T-helper 2 cell treated with Interferon-gamma antibody and Interleukin-4, amounts not matched to agents 100 ng/mL and 5 ng/mL, for 36 hours (primary cell): ENCODE measurements at regions not wholly inside any gene's neighbourhood (a gene's known extent, or its start where the extent isn't known, plus 50 kb on each side); places are given as distances from the start of the nearest gene placed in this dataset.

Source experiments
- intact Hi-C: fragments of 100-400 bp; cut with micrococcal nuclease; formaldehyde crosslinking; loops from one replicate; pipeline ENCODE4 v1.15.1; 2023

DNA sequence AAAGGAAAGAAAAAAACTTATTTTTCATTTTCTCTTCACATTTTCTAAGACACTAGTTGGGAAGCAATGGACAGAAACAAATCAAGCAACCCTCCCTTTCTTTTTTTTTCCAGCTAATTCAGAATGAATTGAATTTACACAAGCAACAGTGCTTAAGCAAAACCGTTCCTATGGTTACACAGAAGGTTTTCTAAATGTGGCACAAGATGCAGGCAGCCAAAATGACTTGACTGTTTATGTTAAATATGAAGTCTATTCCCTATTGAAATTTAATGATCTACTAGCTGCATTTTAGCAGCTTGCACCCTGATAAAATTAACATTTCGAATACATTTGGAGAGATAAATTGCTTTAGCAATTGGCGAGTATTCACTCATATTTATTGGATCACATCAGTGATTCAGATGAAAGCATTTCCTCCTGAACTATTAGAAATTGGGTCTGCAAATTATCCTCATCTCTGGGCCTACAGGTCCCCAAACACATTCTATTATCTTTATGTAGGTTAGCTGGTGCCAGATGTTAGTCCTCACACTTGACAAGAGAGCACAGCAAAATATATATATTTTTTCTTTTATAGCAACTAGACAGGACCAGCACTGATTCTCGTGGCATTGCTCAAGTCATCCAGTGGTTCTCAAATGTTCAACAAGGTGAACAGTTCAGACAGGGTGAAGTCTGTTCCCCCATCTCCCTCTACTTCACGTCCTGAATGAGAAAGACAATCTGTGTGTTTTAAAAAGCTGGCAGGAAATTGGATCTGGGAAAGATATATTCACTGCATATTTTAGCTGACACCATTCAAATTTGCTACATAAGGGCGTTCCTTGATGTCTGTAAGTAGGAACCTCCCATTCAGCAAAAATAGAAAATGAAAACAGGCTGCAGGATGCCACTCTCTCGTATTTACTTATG lies 463.6 kb upstream of the KCNMB2 start:
- intact Hi-C loops, result no loop called here

- intact Hi-C loops, result no loop called here
These were observed 462.9 kb upstream of the KCNMB2 start for GRCh38 chr3:178073366-178073765.

GRCh38 chr3:178075344-178075743 lies 460.9 kb upstream of the KCNMB2 start:
- intact Hi-C loops, result no loop called here

GRCh38 chr3:178078953-178079352 lies 457.3 kb upstream of the KCNMB2 start:
- intact Hi-C loops, result no loop called here

GRCh38 chr3:178079966-178080365 lies 456.3 kb upstream of the KCNMB2 start:
- intact Hi-C loops, result no loop called here

DNA sequence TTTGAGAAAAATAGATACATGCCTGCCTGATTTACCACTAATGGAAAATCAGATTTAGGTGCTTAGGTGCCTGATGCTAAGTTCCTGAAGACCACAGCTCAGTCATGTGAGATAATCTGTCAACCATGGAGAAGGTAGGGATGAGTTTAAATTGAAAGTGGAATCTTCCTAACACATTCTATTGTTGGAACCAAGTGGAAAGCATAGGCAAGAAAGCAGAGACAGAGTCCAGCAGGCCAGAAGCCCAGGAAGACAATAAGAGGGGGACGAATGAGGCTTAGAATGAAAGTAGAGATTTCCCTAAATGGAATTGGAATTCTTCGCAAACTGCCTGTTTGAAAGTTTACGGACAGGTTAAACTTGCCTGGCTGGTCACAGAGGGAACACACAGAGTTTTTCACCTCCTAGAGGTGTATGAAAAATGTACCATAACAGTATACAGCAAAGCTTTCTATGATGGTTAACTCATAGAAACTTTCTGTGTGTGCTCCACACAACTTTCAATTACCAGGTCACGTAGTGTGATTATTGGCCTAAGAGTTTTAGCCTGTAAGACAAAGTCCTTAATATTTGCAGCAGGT lies 453.8 kb upstream of the KCNMB2 start:
- intact Hi-C loops, result no loop called here

- intact Hi-C loops, result no loop called here
These were observed 452.1 kb upstream of the KCNMB2 start for GRCh38 chr3:178083906-178084866.

DNA sequence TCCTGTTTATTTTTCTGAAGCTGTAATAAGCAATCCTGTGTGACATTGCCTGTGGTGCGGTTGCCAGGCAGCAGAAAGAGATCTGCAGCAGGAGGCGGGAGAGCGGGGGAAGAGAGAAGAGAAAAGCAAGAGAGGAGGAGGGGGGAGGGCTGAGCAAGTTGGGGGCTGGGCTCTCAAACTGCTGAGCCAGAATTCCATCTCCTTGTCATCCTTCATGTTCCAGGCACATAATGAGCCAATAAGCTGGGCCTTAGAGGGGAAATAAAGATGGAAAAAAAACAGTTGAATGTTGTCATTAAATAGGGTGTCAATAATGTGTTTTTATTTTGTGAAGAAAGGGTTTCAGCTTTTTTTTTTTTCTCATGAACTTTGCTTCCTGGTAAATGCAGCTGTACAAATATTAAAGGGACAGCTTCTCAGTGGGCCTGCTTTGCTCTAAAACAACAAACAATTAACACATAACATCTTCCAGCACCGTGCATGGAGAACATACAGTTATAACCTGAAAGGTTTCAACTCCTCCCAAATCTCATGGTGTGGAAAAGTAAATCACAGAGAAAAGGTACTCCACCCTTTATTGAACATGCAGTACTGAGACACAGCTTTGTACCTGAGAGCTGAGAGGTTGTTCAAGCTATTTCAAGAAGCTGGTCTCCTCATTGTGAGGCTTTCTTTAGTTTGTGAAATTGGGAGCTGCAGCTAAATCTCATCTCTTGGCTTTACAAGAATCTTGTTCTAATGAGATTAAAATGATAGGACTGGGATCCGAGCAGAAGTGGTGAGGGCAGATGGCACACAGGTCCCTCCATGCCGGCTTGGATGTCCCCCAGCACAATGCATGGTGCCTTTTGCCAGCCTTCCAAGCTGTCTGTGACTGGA lies 451.1 kb upstream of the KCNMB2 start:
- intact Hi-C loops, result no loop called here

- intact Hi-C loops, result no loop called here
These were observed 450.5 kb upstream of the KCNMB2 start for GRCh38 chr3:178085817-178086123.

GRCh38 chr3:178086144-178086825 lies 450.0 kb upstream of the KCNMB2 start:
- intact Hi-C loops, result no loop called here

GRCh38 chr3:178087376-178087775 lies 448.9 kb upstream of the KCNMB2 start:
- intact Hi-C loops, result no loop called here

DNA sequence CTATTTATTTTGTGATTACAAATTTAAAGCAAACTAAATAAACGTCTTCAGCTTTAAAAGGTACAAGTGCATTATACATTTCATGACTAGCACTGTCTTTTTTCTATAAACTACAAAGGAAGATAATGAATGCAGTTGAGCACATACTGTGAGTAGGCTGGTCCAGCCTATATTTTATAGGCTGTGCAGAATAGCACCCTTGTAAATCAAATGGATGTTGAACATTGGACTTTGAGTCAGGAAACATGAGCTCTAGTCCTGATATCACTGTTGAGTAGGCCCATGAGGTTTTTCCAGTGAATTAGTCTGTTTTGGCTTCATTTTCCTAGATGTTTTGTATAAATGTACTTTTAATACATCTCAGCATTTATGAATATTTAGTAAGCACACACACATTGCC lies 447.3 kb upstream of the KCNMB2 start:
- intact Hi-C loops, result no loop called here

GRCh38 chr3:178090899-178091298 lies 445.3 kb upstream of the KCNMB2 start:
- intact Hi-C loops, result no loop called here

DNA sequence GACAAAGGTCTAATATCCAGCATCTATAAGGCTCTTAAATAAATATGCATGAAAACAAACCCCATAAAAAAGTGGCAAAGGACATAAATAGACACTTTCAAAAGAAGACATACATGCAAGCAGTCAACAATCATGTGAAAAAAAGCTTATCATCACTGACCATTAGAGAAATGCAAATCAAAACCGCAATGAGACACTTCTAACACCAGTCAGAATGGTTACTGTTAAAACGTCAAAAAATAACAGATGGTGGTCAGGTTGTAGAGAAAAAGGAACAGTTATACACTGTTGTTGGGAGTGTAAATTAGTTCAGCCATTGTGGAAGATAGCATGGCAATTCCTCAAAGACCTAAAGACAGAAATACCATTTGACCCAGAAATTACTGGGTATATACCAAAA lies 440.7 kb upstream of the KCNMB2 start:
- intact Hi-C loops, result no loop called here

GRCh38 chr3:178096955-178097354 lies 439.3 kb upstream of the KCNMB2 start:
- intact Hi-C loops, result no loop called here

GRCh38 chr3:178097576-178097975 lies 438.7 kb upstream of the KCNMB2 start:
- intact Hi-C loops, result no loop called here

DNA sequence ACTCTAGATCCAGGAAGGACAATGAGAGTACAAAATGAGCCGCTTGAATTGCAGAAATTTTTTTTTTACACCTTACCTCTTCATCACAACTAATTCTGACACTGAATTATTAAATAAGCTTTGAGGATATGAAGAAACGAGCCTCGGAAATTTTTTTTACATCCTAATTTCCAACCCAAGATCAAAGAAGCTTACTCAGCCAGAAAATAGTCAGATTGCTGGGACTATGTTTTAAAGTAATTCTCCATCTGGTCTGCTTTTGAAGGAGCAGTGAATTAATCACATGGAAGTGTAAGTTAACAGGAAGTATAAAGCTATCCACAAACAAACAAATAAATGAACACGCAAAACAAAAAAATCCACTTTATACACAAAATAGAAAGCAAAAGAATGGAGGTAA lies 437.0 kb upstream of the KCNMB2 start:
- intact Hi-C loops, result no loop called here

DNA sequence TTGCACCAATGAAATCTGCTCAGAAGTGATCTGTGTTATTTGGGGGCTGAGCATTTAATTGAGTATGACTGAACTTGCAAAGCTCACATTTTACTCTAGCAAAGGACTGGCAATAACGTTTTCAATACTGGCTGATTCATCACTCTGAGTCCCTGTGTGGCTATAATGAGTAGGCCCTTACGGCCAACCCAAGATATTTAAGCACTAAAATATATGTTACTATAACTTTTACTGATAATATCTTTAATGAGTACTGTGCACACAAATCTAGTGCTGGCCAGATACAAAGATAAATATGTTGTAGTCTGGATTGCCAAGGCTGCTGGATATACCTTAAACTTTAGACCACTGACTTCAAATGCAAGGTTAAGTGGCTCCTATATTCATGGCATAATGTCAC lies 436.4 kb upstream of the KCNMB2 start:
- intact Hi-C loops, result no loop called here

- intact Hi-C loops, result no loop called here
These were observed 435.3 kb upstream of the KCNMB2 start for GRCh38 chr3:178100908-178101307.

GRCh38 chr3:178103140-178103539 lies 433.1 kb upstream of the KCNMB2 start:
- intact Hi-C loops, result no loop called here
